Lung (tissue), 11 donors: ENCODE measurements at regions not wholly inside any gene's neighbourhood (a gene's known extent, or its start where the extent isn't known, plus 50 kb on each side); places are given as distances from the start of the nearest gene placed in this dataset.

ENCODE experiments used
- ATAC-seq: fragments of 200-7000 bp; cut with Tn5 transposase; one replicate; pipeline ENCODE4 v1.9.1; 2020; ENCODE audit warnings: moderate number of reproducible peaks; ENCODE audit not compliant: insufficient read depth, low FRiP score
- DNase-seq, 3 donors: peaks; one replicate each; pipeline ENCODE4 v3.0.0-alpha.2; 2013 to 2017
- H3K27ac ChIP-seq, 2 donors: one replicate each; pipeline ENCODE4 v1.5.1; 2013; ENCODE audit warnings: mild to moderate bottlenecking in 2 of 2, moderate library complexity in 2 of 2, control low read depth in 1 of 2, inconsistent platforms in 1 of 2, low read depth in 1 of 2, low read length in 1 of 2
- H3K27me3 ChIP-seq, 3 donors: one replicate each; pipeline ENCODE4 v1.5.1; 2013; ENCODE audit warnings: low read length in 2 of 3; ENCODE audit not compliant: control insufficient read depth in 3 of 3, insufficient read depth in 3 of 3
- H3K36me3 ChIP-seq, 4 donors: one replicate each; pipeline ENCODE4 v1.5.1; 2013; ENCODE audit warnings: low read length in 4 of 4, mild to moderate bottlenecking in 1 of 4, moderate library complexity in 1 of 4; ENCODE audit not compliant: control insufficient read depth in 4 of 4, insufficient read depth in 4 of 4
- H3K4me1 ChIP-seq, 5 donors: one replicate each; pipeline ENCODE4 v1.5.1; 2013; ENCODE audit warnings: low read length in 5 of 5, mild to moderate bottlenecking in 2 of 5, moderate library complexity in 1 of 5; ENCODE audit not compliant: control insufficient read depth in 5 of 5, insufficient read depth in 5 of 5
- H3K4me3 ChIP-seq: one replicate; pipeline ENCODE4 v1.5.1; 2013; ENCODE audit warnings: mild to moderate bottlenecking, control low read depth, moderate library complexity
- H3K9ac ChIP-seq, 2 donors: one replicate each; pipeline ENCODE4 v1.5.1; 2013; ENCODE audit warnings: low read length in 2 of 2, control low read depth in 1 of 2; ENCODE audit not compliant: insufficient read depth in 1 of 2
- H3K9me3 ChIP-seq, 4 donors: one replicate each; pipeline ENCODE4 v1.5.1; 2013; ENCODE audit warnings: low read length in 3 of 4, mild to moderate bottlenecking in 1 of 4, moderate library complexity in 1 of 4; ENCODE audit not compliant: control insufficient read depth in 4 of 4, insufficient read depth in 3 of 4
- CTCF ChIP-seq: IDR thresholded peaks from 2 replicates; pipeline ENCODE4 v1.5.1; 2012; ENCODE audit warnings: mild to moderate bottlenecking; ENCODE audit errors: control extremely low read depth, extremely low read depth
- WGBS, 2 donors: extraction: QIAGEN DNeasy Blood & Tissue Kit; methylation state at CpG; one replicate each; pipeline ENCODE4 v1.1.7; 2013; 5-methylcytosine and 5-hydroxymethylcytosine counted together
- donor health status: control.
- donor health status: control.
- donor health status: Bipolar disorder and iron deficiency.
- donor health status: healthy.
- donor health status: DM: yes; HTN: yes; CAD: no.

GRCh38 chr16:22670044-22670536, 143.9 kb upstream of the HS3ST2 start:
- no peak for DNase-seq
- TF ChIP-seq CTCF = no peak
- Histone ChIP-seq H3K27ac (no peak overlapping the region), H3K27me3 (no peaks in the 10 kb centered on the region), H3K36me3 (no peaks in the 10 kb centered on the region), H3K9ac (no peak overlapping the region), H3K4me1 (no peaks in the 10 kb centered on the region), H3K9me3 (peaks cover 0 to 2% (median 0%) of the 10 kb centered on the region in 4 donors), H3K4me3 (no peak overlapping the region)
- no peak for ATAC-seq
- WGBS, 2 donors = 96 to 97% methylated on average over 8 of the region's 8 CpGs

- no peak overlapping the region for H3K9ac ChIP-seq
Measured at GRCh38 chr16:22670551-22671041, 143.4 kb upstream of the HS3ST2 start.

GRCh38 chr16:22671301-22672076, 142.5 kb upstream of the HS3ST2 start:
- no peaks in the 10 kb centered on the region for H3K27me3 ChIP-seq
- H3K4me1 ChIP-seq = no peaks in the 10 kb centered on the region
- H3K27ac ChIP-seq = no peak overlapping the region
- H3K4me3 ChIP-seq = no peak overlapping the region
- ATAC-seq = no peak
- no peak for DNase-seq
- H3K9ac ChIP-seq = no peak overlapping the region
- TF ChIP-seq CTCF = no peak
- no peaks in the 10 kb centered on the region for H3K36me3 ChIP-seq
- WGBS, 2 donors = 74 to 81% methylated on average over 4 of the region's 4 CpGs
- peaks cover 0 to 4% (median 0%) of the 10 kb centered on the region in 4 donors for H3K9me3 ChIP-seq

More at GRCh38 chr16:22670551-22671041, 143.4 kb upstream of the HS3ST2 start:
- ATAC-seq = no peak
- Histone ChIP-seq H3K27ac (no peak overlapping the region), H3K4me1 (no peaks in the 10 kb centered on the region), H3K27me3 (no peaks in the 10 kb centered on the region), H3K4me3 (no peak overlapping the region), H3K9me3 (peaks cover 0 to 2% (median 0%) of the 10 kb centered on the region in 4 donors), H3K36me3 (no peaks in the 10 kb centered on the region)
- WGBS, 2 donors = 27 to 28% methylated on average over 7 of the region's 7 CpGs
- no peak for TF ChIP-seq CTCF
- DNase-seq = no peak
